Epidermal melanocyte (primary cell): ENCODE measurements at regions not wholly inside any gene's neighbourhood (a gene's known extent, or its start where the extent isn't known, plus 50 kb on each side); places are given as distances from the start of the nearest gene placed in this dataset.
"Not testable (repeated sequence)": the region's sequence is repeated elsewhere in the genome, so short reads cannot be mapped to it uniquely, and the experiment has no call there.

Source experiments
- DNase-seq: peaks from one replicate; pipeline ENCODE4 v3.0.0; 2011; ENCODE audit warnings: low spot score; ENCODE audit not compliant: insufficient read length

DNA sequence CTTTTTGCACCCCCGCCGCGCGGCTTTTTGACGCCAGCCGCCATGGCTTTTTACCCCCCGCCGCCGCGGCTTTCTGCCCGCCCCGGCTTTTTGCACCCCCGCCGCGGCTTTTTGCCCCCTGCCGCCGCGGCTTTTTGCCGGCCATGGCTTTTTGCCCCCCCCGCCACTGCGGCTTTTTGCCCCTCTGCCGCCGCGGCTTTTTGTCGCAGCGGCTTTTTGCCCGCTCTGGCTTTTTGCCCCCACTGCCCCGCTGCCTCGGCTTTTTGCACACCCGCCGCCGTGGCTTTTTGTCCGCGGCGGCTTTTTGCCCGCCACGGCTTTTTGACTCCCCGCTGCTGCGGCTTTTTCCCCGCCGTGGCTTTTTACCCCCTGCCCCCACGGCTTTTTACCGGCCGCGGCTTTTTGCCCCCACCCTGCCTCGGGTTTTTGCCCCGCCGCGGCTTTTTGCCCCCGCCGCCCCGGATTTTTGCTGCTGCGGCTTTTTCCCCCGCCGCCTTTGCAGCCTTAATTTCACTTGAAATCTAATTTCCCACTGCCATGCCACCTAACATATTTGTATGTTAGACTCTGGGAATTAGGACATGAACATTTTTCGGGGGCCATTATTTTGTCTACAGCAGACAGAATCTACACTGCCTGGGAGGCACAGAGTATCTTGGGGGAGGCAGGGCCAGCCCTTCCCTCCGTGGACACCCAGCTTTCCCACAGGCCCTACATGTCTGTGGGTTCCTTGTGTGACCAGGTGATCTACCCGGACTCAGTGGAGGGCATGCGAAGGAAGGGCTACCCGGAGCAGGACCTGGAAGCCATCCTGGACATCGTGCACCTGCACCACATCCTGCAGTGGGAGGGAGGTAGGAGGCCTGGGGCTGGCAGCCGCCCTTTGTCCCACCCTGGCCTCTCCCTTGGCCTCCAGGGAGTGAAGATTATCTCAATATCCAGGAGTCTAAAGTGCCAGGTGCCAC lies 3031.0 kb upstream of the TEKT4 start:
- DNase-seq: no peak

DNA sequence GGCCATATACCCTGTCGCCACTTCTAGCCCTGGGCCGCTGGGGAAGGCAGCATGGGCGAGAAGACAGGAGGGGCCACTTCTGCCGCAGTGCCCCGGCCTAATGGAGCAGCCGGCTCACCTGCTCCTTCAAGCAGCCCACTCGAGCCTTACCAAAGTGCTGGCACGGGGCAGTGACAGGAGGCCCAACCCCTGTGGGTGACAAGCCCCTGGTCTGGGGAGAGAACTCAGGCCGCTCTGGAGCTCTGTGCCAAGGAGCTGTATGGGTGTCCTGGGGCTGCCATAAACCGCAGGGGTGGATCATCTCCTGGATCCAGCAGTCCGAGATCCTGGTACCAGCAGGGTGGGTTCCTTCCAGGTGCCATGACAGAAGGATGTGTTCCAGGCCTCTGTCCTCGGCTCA lies 3029.0 kb upstream of the TEKT4 start:
- DNase-seq: not testable (repeated sequence)

DNA sequence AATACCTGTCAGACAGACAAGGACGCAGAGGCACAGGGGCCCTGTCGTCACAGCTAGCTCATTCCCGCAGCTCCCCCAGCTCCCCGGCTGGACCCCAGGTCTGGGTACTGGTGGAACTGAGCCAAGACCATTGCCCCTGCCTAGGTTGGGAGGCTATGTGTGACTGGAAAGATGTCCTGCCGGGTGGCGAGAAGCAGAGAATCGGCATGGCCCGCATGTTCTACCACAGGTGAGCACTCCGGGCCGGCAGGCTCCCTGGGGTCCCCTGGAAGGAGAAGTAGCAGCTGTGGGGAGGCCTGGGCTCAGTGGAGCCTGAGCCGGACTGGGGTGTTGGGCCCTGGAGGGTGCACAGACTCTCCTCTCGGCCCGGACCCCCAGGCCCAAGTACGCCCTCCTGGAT lies 3028.3 kb upstream of the TEKT4 start:
- DNase-seq: not testable (repeated sequence)

DNA sequence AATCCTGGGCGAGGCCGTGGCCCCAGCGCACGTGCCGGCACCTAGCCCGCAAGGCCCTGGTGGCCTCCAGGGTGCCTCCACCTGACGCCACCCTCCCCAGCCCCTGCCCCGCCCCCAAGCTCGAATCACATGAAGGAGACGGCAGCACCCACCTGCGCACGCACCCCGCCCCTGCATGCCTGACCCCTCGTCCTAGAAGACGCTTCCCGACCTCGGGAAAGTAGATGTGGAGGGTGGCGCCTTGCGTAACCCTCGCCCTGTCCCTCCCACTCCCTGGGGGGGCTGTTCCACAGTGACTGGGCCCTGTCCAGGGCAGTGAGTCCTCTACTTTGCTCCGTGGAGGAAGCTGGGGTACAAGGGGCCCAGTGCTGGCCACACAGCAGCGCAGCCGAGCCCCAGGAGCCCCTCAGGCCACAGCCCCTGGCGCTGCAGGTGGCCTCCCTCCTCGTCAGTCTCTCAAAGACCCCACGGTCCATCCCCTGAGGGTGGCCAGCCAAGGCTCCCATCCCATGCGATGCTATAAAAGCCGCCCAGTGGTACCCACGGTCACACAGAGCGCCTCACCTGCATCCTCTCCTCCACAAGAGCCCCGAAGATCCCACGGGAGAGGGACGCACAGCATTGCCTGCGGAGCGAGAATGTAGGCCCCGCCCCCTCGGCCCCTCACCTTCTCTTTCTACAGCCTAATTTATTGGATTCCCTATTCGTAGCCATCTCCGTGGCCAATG lies 3027.3 kb upstream of the TEKT4 start:
- not testable (repeated sequence) for DNase-seq

DNA sequence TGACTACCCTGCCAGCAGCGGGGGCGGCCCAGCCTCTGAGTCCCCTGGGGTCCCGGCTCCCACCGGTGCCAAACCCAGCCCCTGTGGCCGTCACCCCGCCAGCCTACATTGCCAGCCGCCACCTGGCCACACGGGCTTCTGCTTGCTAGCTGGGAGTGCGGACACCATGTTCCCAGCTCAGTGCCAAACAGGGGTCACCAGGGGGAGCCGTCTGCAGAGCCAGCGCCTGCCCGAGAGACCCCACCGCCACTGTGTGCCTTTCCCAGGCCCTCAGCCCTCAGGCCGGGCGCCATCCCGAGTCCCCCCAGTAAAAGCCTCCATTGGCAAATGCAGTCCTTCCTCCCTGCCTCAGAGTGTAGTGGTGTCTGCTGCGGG lies 3026.8 kb upstream of the TEKT4 start:
- DNase-seq: not testable (repeated sequence)

DNA sequence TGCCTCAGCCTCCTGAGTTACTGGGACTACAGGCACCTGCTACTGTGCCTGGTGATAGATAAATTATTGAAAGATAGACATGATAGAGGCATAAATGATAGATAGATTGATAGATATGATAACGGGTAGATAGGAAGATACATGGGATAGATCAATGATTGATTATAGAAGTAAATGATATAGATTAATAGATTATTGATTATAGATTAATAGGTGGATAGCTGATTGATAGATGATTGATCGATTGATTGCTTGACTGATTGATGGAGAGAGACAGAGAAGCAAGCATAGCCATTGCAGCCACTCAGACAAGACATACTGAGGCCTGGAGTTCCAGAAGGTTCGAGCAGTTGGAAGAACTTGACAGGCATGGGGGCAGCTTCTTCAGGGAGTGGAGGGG lies 3024.8 kb upstream of the TEKT4 start:
- DNase-seq: not testable (repeated sequence)

DNA sequence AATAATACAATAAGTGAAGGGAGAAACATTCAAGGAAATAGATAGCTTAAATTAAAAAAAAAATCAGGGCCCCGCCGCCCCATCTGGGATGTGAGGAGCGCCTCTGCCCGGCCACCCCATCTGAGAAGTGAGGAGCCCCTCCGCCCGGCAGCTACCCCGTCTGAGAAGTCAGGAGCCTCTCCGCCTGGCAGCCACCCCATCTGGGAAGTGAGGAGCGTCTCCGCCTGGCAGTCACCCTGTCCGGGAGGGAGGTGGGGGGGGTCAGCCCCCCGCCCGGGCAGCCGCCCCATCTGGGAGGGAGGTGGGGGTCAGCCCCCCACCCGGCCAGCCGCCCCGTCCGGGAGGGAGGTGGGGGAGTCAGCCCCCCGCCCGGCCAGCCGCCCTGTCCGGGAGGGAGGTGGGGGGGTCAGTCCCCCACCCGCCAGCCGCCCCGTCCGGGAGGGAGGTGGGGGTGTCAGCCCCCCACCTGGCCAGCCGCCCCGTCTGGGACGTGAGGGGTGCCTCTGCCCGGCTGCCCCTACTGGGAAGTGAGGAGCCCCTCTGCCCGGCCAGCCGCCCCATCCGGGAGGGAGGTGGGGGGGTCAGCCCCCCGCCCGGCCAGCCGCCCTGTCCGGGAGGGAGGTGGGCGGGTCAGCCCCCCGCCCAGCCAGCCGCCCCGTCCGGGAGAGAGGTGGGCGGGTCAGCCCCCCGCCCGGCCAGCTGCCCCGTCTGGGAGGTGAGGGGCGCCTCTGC lies 3019.4 kb upstream of the TEKT4 start:
- not testable (repeated sequence) for DNase-seq

DNA sequence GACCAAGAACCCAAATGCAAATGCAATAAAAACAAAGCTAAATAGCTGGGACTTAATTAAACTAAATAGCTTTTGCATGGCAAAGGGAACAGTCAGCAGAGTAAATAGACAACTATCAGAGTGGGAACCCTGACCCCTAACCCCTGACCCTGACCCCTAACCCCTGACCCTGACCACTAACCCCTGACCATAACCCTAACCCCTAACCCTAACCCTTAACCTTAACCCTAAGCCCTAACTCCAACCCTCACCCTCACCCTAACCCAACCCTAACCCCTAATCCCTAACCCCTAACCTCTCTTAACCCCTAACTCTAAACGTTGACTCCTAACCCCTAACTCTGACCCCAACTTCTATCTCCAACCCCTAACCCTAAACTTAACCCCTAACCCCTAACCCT lies 3014.3 kb upstream of the TEKT4 start:
- not testable (repeated sequence) for DNase-seq

DNA sequence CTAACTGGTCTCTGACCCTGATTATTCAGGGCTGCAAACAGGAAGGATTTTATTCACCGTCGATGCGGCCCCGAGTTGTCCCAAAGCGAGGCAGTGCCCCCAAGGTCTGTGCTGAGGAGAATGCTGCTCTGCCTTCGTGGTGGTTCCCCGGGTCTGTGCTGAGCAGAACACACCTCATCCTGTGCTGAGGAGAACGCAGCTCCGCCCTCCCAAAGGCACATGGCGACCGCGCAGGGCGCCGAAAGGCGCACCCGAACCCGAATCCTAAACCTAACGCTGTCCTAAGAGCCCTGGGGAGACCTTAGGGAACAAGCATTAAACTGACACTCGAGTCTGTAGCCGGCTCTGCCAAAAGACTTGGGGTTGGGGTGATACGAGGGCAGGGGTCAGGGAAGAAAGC lies 3013.5 kb upstream of the TEKT4 start:
- DNase-seq: not testable (repeated sequence)

DNA sequence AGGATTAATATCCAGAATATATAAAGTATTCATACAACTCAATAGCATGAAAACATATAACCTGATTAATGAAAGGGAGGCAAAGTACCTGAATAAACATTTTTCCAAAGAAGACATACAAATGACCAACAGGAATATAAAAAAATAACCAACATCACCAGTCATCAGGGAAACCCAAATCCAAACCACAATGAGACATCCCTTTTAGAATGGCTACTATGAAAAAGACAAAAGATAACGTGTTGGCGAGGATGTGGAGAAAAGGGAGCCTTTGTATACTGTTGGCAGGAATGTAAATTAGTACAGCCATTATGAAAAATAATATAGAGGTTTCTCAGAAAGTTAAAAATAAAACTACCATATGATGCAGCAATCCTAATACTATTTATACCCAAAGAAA lies 2999.5 kb upstream of the TEKT4 start:
- not testable (repeated sequence) for DNase-seq

DNA sequence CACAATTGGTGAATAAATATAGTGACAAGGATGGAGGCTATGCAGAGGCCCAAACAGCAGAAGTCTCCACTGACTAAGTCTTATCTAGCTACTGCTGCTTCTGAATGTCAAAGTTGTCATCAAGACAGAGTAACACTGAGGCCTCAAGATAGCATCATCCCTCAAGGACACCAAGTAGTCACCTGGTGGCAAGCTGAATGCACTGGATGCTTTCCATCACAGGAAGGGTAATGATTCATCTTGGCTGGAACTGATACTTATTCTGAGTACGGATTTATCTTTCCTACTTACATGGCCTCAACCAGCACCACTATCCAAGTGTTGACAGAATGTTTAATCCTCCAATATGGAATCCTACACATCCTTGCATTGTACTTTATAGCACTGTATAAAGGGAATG lies 2997.8 kb upstream of the TEKT4 start:
- DNase-seq: not testable (repeated sequence)

DNA sequence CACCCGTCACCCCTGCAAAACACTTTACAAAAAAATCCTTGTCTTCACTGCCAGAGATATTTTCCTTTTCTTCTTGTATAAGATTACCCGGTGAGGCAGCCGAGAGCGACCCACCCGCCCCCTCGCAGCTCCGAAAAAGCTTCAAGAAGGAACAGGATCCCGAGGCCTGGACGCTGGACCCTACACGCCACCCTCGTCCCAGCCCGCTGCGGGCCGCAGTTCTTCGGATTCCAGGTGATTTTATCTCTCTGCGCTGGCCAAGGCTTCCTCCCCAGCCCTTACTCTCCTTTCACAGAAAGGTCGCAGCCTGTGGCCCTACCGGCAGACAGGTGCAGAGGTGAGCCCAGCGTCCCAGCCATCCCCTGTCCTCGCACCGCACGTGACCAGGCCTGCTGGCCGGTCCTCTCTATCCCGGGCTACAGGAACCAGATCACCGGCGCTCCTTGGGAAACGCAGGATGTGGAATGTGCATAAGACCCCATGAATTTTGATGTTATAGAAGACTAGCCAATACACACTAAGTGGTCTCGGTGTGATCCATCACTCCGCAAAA lies 2993.5 kb upstream of the TEKT4 start:
- not testable (repeated sequence) for DNase-seq

DNA sequence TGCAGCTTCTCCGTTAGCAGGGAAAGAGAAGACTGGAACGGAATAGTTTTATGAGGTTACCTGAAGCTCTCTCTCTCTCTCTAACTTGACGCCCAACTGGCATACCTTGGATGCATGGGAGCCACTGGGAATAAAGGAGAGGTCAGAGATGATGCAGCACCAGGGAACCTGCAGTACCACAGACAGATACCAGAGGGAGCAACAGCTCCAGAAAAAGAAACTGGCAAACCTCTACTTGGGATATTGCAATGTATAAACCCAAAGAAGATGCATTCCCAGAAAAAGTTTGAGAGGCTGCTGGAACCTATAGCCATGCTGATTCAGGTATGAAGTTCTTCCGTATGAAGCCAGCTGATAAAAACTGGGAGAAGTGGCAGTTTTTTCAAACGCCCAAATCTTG lies 2976.1 kb upstream of the TEKT4 start:
- not testable (repeated sequence) for DNase-seq

DNA sequence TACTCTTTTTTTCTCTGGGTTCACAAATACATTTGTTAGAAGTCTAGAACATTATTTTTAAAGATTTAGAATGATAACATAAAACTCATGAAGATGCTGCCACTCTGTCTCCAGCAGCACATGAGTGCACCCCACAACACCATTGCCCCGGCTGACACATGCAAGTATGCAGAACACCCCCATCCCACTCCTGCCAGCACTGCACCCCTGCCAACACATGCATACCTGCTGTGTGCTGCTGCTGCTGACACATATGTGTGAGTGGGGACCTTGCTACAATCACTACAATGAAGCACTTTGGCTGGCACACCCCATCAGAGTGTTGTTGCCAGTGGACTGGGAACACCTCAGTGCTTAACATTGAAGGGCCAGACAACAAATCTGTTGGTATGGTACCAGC lies 2953.6 kb upstream of the TEKT4 start:
- not testable (repeated sequence) for DNase-seq
